HG03565 (cell line): ENCODE measurements at regions not wholly inside any gene's neighbourhood (a gene's known extent, or its start where the extent isn't known, plus 50 kb on each side); places are given as distances from the start of the nearest gene placed in this dataset.

ENCODE experiments used
- ATAC-seq: cut with Tn5 transposase; IDR thresholded peaks from one replicate; pipeline ENCODE4 v1.9.1; 2021; ENCODE audit warnings: mild to moderate bottlenecking, moderate library complexity; ENCODE audit not compliant: unreplicated experiment

DNA sequence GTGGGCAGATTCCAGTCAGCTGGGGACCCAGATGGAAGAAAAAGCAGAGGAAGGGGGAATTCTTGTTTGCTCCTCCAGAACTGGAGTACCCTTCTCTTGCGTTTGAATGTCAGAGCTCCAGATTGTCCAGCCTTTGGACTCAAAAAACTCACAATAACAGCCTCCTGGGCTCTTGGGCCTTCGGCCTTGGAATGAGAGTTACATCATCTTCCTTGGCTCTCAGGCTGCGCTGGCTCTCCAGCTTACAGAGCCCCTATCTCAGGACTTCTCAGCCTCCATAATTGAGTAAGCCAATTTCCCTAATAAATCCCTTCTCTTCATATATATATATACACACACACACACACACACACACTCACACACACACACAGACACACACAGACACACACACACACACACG is 1215.7 kb upstream of the SLC10A2 start:
- ATAC-seq: no peak

DNA sequence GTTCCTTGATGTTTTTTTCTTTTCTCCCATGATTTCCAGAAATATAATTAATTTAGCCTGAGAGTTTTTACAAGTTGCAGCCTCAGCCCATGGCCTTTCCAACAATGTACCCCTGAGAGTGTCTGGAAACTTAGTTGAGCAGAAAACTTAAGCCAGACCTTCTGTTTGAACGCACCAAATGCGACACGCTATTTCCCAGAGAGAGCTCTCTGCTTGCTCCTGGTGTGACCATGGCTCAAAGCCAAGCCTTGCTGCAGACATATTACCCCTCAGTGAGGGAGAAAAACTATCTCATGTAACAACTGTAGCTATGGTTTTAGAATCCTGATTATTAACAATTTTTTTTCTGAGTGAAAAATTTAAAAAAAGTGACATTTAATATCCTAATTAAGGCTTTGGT is 1204.5 kb upstream of the SLC10A2 start:
- ATAC-seq: no peak

DNA sequence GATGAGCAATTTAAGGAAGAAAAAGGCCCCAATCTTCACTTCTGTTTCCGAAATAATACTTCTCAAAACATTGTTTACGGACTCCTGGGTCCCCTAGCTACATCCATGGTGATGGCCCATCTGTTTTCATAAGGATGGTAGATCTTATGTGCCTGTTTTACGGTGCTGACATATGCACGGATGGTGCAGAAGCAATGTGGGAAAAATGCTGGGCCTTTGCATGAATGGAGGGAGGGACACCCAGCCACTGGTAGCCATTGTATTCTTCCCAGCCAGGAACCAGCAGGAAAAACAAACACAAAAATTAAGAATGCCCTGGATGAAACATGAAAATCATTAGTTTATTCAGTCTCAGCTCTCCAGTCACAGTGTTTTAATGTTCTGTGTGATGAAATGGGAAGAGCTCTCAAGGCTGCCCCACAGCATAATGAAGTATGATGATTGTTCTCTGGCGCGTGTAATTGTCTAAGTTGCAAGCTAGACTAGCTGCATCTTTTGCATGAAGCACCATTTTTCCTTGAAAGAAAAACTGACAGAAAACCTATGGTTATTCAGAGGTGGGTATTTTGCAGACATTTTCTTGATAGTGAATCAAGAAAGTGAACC is 1201.1 kb upstream of the SLC10A2 start:
- no peak for ATAC-seq

DNA sequence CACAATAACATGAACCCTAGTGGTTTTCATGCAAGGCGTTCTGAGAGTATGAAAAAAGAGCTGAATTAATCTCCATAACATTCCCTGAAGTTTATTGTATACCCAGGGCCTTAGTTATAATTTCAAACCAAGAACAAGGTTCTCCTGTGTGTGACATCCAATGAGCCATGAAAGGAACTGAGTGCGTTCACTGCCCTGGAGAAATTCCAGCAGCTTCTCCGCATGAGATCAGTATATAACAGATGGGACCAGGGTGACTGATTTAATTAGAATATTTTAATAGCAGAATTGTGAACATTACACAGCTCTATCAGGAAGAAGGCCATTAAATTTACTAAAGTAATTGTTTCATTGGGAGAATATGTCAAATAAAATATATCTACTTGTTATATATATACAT is 1190.5 kb upstream of the SLC10A2 start:
- no peak for ATAC-seq

DNA sequence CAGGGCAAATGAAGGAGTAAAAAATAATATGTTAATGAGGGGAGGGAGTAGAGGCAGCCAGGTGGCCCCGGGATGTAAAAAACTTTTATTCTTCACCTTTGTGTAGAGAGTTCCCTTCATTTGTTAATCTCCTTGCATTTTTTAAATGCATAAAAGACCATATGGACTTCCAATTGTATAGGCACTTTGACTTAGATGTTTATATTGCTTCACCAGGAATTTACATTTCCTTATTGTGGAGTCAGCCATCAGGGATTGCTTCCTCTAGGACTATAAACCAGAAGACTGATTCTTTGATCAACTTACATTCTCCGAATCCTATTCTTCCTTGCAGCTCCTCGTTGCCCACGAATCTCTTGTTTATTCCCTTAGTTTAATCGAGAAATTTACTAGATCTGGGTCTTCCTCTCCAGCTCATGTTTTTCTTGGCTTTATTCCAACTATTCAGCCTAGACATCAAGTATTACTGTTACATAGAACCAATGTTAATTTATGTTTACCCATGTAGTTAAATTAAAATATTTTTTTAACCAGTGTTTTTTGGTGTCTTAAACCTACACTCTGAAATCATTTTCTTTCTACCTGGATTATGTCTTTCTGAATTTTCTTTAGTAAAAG is 1187.0 kb upstream of the SLC10A2 start:
- ATAC-seq: no peak

DNA sequence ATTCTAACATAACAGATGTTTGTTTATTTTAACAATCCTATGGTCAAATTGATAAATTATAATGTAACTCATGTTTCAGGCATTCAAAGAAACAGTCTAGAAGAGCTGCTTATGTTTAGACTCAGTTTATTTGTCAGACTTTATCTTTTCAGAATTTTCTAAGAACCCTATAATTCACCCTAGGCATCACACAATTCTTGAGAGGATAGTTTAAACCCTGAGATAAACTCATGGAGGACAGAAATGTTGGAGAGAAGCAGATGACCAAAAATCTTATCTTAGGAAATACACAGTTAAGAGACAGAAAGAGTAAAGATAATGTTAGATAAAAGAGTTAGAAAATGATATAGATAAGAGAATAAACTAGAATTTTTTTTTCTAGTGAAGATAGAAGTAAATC is 1185.7 kb upstream of the SLC10A2 start:
- no peak for ATAC-seq

DNA sequence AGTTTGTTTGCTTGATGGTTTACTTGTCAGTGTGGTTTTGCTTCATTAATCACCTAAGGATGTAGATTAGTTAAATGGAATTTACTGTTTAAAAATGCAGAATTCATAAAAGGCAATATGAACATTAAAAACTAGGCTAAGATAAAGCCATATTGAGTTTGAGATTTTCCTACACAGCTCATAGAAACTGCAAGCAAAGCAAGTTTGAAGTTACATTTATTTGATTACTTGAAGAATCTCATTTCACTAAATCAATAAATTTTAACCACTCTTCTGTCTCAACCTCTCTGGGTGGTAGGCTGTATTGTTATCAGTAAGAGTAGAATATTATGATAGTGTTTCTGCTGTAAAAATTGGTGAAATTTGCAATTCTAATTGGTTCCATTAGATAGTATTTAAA is 1180.7 kb upstream of the SLC10A2 start:
- no peak for ATAC-seq

DNA sequence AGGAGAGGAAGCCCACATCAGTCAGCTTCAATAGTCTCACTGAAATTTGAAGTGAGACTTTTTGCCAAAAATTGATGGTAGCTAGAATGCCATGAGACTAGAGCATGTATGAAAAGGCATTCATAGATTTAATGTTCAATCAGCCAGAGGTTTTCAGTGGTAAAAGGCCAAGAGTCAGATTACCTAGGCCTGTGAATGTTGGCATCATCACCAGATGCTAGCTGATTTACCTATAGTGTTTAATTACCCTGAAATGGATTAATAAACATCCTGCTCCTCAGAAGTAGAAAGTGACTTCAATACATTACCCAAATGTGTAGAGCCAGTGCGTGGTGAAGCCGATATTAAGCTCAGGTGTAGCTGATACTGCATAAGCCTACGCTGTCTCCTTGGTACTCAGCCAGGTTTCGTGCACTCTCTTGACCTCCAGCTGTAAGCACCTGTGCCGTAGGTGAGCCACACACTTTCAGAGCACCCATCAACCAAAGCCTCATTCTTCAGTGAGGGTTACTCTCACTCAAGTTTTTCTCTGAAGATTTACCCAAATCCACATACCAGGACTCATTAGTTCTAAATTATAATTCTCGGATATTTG is 1140.3 kb upstream of the SLC10A2 start:
- no peak for ATAC-seq

DNA sequence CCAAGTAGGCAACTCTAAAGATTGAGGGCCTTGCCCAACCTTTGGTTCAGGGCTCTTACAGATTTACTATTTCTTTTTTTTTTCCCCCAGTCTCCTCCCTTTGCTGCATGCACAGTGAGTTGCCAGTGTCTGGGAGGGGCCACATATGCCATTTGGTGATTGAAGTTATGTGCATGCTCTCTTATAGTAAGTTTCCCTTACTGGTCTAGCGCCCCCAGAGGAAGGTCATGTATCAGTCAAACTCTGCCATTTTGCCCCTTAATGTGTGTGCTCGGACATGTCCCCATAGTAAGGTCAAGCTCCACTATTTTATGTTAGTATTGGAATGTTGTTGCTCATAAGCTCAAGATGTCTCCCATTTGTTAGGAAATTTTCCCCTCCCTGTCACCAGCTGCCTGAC is 1138.0 kb upstream of the SLC10A2 start:
- ATAC-seq: no peak

DNA sequence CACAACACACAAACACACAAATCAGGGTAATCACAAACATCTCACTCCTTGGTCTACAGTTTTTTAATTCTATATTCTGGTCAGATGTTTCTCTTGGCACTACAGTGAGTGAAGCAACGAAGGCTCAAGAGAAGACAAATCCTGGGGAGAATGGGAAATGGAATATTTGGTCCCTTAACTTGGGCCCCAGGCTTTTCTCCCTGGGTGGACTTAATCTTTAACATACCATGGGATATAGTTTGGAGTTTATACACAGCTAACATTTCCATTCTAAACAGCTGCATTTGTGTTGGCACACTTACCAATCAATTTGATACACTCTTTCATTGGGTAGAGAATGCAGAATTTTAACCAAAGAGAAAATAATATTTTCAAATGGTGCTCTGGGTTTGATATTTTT is 1132.6 kb upstream of the SLC10A2 start:
- no peak for ATAC-seq

DNA sequence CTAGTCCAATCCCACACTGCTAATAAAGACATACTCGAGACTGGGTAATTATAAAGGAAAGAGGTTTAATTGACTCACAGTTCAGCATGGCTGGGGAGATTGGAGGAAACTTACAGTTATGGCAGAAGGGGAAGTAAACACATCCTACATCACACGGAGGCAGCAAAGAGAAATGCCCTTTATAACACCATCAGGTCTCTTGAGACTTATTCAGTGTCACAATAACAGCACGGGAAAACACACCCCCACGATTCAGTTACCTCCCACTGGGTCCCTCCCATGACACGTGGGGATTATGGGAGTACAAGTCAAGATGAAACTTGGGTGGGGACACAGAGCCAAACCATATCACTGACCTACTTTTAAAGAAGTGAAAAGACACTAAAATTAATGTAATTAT is 1130.4 kb upstream of the SLC10A2 start:
- ATAC-seq: no peak

DNA sequence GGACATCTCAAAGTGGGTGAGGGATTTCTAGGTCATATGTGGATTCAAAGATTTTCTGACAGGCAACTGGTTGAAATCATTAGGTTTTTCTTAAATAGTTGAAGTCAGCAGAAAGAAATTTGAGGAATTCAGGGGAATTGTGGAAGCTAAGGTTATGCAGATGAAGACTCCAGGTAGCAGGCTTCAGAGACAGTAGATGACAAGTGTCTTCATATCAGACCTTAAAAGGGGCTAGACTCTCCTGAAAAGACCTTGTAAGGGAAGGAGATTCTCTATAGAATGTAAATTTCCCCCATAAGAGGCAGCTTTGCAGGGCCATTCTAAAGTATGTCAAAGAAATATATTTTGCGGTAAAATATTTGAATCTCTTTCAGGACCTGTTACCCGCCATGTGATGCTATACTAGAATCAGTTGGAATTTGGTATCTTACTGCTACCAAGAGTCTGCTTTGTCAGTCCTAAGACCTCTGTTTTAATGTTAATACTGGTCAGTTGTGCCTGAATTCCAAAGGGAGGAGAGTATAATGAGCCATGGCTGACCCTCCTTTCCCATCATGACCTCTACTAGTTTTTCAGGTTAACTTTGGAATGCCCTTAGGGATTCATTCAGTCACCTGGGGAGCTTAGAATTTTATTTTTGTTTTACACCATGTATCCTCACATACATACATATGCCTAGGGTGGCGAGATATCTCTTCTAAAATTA is 1115.5 kb upstream of the SLC10A2 start:
- no peak for ATAC-seq

DNA sequence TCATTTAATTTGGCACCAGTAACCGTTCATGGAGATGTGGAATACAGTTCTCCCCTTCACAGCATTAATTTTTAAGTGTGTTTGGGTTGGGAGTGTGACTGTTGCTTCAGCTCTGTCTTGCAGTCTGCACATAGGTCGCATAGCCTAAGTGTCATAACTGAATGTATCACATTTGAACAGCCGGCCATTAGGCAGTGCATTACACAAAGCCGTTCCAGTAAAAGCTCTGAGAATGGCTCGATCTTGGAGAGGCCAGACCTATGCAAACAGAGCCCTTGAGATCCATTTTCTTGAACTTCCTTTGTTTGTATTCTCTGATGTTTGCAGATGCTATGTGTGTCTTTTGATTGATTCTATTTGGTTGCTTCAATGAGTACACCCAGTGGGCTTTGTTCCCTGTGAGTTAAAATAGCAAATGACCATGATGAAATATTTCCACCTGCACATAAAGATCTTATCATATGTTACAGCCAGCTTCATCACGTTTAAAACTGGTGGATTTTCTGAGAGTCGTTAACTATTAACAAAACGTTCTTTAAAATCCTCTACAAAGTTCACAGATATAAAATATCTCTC is 1104.9 kb upstream of the SLC10A2 start:
- ATAC-seq: no peak

DNA sequence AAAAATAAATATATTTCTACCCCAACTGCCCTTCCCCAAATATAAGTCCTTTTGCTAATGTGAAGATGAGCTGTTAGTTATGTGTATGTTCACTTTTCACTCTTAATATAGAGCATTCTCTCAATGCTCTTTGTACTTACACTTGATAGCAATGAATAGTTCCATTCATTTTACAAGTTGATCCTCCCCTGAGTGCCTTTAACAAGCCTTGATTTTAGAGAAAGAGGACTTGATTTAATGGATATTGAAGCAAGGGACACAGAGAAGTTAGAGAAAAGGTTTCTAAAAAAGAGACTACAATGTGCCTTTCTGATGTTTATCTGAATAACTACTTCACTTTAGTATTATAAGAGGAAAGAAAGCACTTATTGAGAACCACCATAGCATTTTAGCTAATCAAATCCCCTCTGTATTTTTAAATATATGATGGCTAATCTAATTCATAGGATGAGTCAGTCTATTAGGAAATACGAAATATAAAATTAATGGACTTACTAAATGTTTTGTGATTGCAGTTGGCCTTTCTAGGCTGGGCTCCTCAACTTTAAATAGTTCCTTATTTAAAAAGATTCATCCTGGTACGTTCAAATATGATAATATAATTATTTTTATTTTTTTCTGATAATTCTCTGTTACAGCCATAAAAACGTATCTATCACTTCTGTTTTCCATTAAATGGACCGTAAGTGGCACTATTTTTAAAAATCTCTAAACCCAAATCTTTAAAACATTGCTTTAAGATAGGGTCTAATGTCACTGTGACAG is 1097.8 kb upstream of the SLC10A2 start:
- ATAC-seq: no peak

DNA sequence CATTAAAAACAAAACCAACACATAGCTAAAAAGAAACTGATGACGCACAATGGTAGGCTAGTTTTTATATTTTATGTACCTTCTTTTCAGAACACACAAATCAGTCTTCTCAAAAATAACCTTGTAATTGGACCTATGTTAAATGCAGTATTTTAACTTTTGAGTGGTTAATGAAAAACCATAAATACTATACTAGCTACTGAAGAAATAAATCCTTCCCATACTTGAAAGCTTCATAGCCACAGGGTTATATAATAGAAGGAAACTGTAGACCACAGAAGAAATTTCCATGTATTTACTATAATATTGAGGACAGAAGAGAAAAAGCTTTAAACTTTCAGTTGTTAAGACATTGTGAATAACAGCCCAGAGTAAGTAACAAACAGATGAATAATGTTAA is 1094.3 kb upstream of the SLC10A2 start:
- ATAC-seq: no peak

DNA sequence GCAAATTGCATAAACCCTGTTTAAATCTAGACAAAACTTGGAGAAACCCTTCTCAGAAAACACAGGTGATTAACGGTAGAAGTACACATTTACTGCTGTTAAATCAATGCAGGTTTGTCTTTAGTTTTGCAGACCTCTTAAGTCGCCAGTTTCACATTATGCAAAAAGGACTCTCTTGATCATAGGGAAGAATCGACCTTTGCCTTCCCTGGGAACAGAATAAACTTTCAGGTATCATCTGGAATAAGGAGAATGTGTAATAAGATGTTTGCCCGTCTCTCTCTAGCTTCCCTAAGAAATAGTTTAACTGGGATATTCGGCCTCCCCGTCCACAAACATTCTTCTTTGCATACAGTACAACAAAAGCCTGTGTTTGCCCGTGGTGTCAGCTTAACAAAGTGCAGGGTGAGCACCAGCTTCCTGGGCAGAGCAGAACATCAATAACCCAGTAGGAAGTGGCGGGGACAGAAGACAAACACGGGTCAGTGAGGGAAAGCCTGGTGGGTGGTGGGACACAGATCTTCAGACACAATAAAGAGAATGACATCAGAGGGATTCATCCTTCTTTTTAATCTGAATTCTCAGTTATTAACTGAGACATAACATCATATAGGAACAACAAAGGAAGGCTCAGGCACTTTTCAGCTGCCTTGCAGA is 1077.7 kb upstream of the SLC10A2 start:
- ATAC-seq: no peak

DNA sequence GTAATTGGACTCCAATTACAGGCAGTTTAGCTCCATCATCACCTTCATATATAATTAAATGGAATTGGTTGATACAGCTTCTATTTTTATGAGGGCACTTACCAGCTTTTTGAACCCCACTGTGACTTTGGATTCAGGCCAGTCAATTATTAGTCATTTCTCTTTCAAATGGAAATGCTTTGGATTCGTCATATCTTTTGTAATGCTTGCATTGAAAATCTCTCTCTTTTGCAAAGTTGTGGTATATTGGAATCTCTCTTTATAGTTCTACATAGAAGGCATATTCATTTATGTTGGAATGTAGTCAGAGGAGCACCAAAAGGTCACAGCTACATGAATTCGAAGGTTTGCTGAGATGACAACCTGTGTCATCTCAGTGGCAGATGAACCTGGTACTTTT is 1074.3 kb upstream of the SLC10A2 start:
- no peak for ATAC-seq

DNA sequence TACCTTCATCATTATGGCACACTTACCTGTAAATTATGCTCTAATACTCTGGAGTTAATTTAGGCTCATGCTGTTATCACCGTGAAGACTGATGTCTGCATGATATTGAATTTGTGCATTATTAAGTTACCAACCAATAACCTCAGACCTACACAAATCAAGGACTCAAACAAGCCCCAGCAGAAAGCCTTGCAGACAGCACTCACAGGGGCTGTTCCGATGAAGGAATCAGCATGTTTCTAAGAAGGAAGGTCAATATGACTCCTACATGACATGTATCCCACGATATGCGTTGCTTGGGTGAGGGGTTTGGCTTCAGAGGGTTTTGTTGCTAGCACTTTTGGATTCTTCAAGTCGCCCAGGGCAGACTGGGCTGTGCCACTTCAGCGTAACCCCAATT is 1071.2 kb upstream of the SLC10A2 start:
- no peak for ATAC-seq

DNA sequence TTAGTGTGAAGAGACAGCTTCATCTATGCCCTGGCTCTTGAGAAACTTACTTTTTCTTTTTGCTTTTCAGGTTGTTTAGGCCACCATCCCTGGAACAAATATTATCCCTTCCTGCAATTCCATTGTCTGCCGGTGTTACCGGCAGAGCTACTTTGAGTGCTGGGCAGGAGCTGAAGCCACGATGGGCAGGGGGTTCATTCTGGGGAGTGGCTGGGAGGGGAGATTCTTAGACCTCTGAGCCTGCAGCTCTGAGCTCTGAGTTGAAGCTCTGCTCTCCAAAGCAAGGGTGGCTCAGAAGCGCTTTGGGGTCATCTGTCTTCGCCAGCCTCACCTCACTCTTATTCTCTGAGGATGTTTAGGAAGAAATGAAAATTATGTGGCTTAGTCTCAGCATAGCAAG is 1066.6 kb upstream of the SLC10A2 start:
- ATAC-seq: no peak

DNA sequence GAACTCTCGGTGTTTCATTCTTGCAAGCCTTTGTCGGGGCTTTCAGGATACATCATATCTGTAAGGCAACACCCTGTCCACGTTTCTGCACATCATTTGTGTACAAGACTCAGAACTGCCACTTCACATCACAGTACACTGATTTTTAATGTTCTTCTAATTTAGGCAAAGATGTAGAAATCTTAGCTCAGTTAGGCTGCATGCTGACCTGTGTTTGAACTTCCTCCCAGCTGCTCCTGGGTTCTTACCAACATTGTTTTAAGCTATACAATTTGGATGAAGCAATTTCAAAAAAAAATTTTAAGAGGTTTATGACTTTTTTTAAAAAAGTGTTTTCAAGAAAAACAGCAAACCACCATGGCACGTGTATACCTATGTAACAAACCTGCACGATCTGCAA is 1047.9 kb upstream of the SLC10A2 start:
- no peak for ATAC-seq

DNA sequence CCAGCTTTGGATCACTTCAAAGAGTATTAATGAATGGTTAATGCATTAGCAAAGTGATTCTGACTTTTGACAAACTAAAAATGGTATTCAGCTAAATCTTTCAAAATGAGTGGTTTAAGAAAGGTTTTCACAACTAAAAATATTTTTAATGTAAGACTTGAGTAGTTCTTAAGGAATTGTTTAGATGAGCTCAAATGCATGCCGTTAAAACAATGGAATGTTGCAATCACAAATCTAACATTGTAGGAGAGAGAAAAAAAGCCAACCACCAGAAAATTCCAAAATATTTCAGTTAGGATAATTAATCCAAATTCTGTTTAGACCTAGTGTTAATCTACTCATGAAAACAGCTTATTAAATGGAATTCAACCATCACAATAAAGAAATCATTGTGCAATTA is 1044.8 kb upstream of the SLC10A2 start:
- no peak for ATAC-seq
